Nephron (organoid): ENCODE measurements at regions not wholly inside any gene's neighbourhood (a gene's known extent, or its start where the extent isn't known, plus 50 kb on each side); places are given as distances from the start of the nearest gene placed in this dataset.

ENCODE experiments used
- H3K27ac Mint-ChIP-seq, 3 experiments: 2 replicates each; pipeline ENCODE4 v1.8.0; 2020; ENCODE audit warnings: mixed read lengths in 3 of 3, mild to moderate bottlenecking in 2 of 3, moderate library complexity in 1 of 3
- H3K27me3 Mint-ChIP-seq: 2 replicates; pipeline ENCODE4 v1.8.0; 2021; ENCODE audit warnings: low read depth, mild to moderate bottlenecking, moderate library complexity, mixed read lengths
- H3K36me3 Mint-ChIP-seq: 2 replicates; pipeline ENCODE4 v1.8.0; 2020; ENCODE audit warnings: low read depth, mixed read lengths
- H3K4me1 Mint-ChIP-seq: 2 replicates; pipeline ENCODE4 v1.8.0; 2020; ENCODE audit warnings: mixed read lengths
- H3K4me3 Mint-ChIP-seq, 3 experiments: 2 replicates each; pipeline ENCODE4 v1.8.0; 2020; ENCODE audit warnings: mild to moderate bottlenecking in 3 of 3, mixed read lengths in 3 of 3, moderate library complexity in 2 of 3
- H3K9me3 Mint-ChIP-seq: 2 replicates; pipeline ENCODE4 v1.8.0; 2020; ENCODE audit warnings: mixed read lengths
- TF ChIP-seq, protein P1 (sequence below), 3 experiments: fragments of 200-600 bp; sonication (generic); IDR thresholded peaks; one replicate each; pipeline ENCODE4 v1.5.0; 2021; ENCODE audit warnings: antibody characterized with exemption in 3 of 3; ENCODE audit not compliant: unreplicated experiment in 3 of 3

DNA sequence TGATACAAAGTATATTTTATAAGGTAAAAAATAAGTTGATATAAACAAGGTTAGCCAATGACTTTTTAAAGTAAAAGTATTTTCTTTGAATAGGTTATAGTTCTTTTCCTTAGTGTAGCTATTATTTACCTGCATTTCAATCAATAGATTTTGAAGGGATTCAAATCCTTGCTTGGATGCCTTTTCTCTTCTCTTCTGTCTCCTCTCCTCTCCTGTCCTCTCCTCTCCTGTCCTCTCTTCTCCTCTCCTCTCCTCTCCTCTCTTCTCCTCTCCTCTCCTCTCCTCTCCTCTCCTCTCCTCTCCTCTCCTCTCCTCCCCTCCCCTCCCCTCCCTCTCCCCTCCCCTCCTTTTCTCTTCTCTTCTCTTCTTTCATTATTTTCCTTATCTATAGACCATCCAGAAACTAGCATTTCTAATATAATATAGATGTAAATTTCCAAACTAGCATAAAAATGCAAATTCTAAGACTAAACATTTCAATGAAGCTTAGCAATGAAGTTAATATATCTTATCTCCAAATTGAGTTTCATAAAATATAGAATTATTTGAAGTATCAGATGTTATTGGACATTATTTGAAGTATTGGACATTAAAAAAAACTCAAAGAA, 60.5 kb upstream of the PRKCQ start:
- H3K36me3 Mint-ChIP-seq = no peaks in the 10 kb centered on the region
- no peak overlapping the region for H3K27ac Mint-ChIP-seq
- H3K4me1 Mint-ChIP-seq = no peaks in the 10 kb centered on the region
- H3K9me3 Mint-ChIP-seq = peaks cover 2% of the 10 kb centered on the region
- H3K4me3 Mint-ChIP-seq = no peak overlapping the region
- peaks cover 21% of the 10 kb centered on the region for H3K27me3 Mint-ChIP-seq
- TF ChIP-seq, protein P1, sequence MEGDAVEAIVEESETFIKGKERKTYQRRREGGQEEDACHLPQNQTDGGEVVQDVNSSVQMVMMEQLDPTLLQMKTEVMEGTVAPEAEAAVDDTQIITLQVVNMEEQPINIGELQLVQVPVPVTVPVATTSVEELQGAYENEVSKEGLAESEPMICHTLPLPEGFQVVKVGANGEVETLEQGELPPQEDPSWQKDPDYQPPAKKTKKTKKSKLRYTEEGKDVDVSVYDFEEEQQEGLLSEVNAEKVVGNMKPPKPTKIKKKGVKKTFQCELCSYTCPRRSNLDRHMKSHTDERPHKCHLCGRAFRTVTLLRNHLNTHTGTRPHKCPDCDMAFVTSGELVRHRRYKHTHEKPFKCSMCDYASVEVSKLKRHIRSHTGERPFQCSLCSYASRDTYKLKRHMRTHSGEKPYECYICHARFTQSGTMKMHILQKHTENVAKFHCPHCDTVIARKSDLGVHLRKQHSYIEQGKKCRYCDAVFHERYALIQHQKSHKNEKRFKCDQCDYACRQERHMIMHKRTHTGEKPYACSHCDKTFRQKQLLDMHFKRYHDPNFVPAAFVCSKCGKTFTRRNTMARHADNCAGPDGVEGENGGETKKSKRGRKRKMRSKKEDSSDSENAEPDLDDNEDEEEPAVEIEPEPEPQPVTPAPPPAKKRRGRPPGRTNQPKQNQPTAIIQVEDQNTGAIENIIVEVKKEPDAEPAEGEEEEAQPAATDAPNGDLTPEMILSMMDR (IDR thresholded peaks at IDR 0.05; ENCODE audit: unreplicated experiment in 3 of 3) = no peak

DNA sequence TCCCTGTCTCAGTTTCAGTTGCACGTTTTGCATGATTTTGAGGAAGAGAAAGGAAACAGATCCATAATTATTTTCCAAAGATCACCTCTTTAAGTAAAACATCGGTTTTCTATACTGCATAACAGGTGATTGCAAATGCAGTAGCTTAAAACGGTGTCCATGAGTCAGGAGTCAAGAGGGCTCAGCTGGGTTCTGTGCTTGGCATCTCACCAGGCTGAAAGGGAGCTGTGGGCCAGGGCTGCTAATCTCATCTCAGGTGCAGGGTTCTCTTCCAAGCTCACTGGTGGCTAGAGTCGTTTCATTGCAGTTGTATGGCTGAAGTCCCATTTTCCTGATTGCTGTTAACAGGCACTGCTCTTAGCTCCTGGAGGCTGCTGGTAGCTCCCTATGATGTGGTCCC, 57.0 kb upstream of the PRKCQ start:
- Mint-ChIP-seq H3K27ac (no peak overlapping the region), H3K27me3 (peaks cover 27% of the 10 kb centered on the region), H3K4me1 (no peaks in the 10 kb centered on the region), H3K36me3 (no peaks in the 10 kb centered on the region), H3K4me3 (no peak overlapping the region), H3K9me3 (peaks cover under 1% of the 10 kb centered on the region)
- TF ChIP-seq, protein P1 (IDR thresholded peaks at IDR 0.05; ENCODE audit: unreplicated experiment in 3 of 3) = no peak

DNA sequence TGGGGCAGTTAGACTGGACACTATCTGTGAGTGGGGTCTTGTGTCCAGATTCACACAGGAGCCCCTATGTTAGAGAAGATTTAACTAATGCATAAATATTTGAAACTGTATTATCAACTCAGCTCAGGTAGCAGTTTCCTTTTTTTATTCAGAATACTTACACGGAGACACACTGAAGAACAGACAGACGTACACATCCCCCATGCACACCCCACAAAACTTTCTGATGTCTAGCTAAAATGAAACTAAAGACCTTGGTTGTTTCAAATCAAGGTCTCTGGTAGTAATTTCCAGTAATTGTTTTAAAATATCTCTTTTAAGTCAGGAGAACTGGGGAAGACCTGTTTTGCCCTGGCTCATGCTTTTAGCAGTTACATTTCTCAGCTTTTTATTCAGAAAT, 55.7 kb upstream of the PRKCQ start:
- H3K27me3 Mint-ChIP-seq = peaks cover 27% of the 10 kb centered on the region
- TF ChIP-seq, protein P1 (IDR thresholded peaks at IDR 0.05; ENCODE audit: unreplicated experiment in 3 of 3) = no peak
- H3K9me3 Mint-ChIP-seq = no peaks in the 10 kb centered on the region
- H3K4me1 Mint-ChIP-seq = no peaks in the 10 kb centered on the region
- H3K36me3 Mint-ChIP-seq = no peaks in the 10 kb centered on the region
- no peak overlapping the region for H3K27ac Mint-ChIP-seq
- no peak overlapping the region for H3K4me3 Mint-ChIP-seq
